Right lobe of liver (tissue), 6 donors: ENCODE measurements at regions not wholly inside any gene's neighbourhood (a gene's known extent, or its start where the extent isn't known, plus 50 kb on each side); places are given as distances from the start of the nearest gene placed in this dataset.

Source experiments
- ATAC-seq, 4 donors: fragments of 200-7000 bp; cut with Tn5 transposase; one replicate each; pipeline ENCODE4 v1.9.1; 2020; ENCODE audit warnings: mild to moderate bottlenecking in 4 of 4, moderate library complexity in 4 of 4
- DNase-seq, 3 donors: peaks; one replicate each; pipeline ENCODE4 v3.0.0-alpha.2; 2020
- H3K27ac ChIP-seq, 3 donors: fragments of 200-600 bp; one replicate each; pipeline ENCODE4 v1.8.0; 2022
- H3K27me3 ChIP-seq, 2 donors: fragments of 200-600 bp; one replicate each; pipeline ENCODE4 v1.8.0; 2022
- H3K36me3 ChIP-seq, 4 donors: fragments of 200-600 bp; sonication (generic) in 1 of 4; one replicate each; pipeline versions ENCODE4 v1.5.1 to v1.8.0; 2017 to 2022; ENCODE audit warnings: control low read depth in 1 of 4
- H3K4me1 ChIP-seq, 4 donors: fragments of 200-600 bp; sonication (generic) in 1 of 4; one replicate each; pipeline versions ENCODE4 v1.5.1 to v1.8.0; 2017 to 2022; ENCODE audit warnings: control low read depth in 1 of 4
- H3K4me3 ChIP-seq, 3 donors: fragments of 200-600 bp; one replicate each; pipeline ENCODE4 v1.8.0; 2022
- H3K9me3 ChIP-seq, 4 donors: fragments of 200-600 bp; sonication (generic) in 1 of 4; one replicate each; pipeline versions ENCODE4 v1.5.1 to v1.8.0; 2017 to 2022; ENCODE audit warnings: control low read depth in 1 of 4
- CTCF ChIP-seq, 4 donors: fragments of 200-600 bp in 3 of 4; fragments of 450-650 bp in 1 of 4; IDR thresholded peaks; one replicate each; pipeline versions ENCODE4 v1.5.1 to v1.8.0; 2016 to 2022; ENCODE audit warnings: antibody characterized with exemption in 4 of 4, mild to moderate bottlenecking in 2 of 4
- POLR2A ChIP-seq: fragments of 450-650 bp; IDR thresholded peaks from one replicate; pipeline ENCODE4 v1.6.1; 2017; ENCODE audit warnings: antibody characterized with exemption, mild to moderate bottlenecking
- WGBS: methylation state at CpG from one replicate; pipeline ENCODE4 v1.1.6; 2018; ENCODE audit warnings: low coverage, low lambda C conversion rate; ENCODE audit not compliant: insufficient coverage; ENCODE audit errors: missing lambda C conversion rate; 5-methylcytosine and 5-hydroxymethylcytosine counted together
- intact Hi-C, 2 donors: fragments of 100-400 bp; cut with DNase I; formaldehyde crosslinking; loops; one replicate each; pipeline versions ENCODE4 v1.11.2 to v1.14.1; 2022
- donor health status: DM: no; HTN: yes; CAD: no.
- donor health status: DM: no; HTN: no; CAD: no.
- donor health status: DM: no; HTN: no; CAD: no.
- donor health status: DM: no; HTN: yes; CAD: no.
- donor health status: DM: no; HTN: yes; CAD: no.

DNA sequence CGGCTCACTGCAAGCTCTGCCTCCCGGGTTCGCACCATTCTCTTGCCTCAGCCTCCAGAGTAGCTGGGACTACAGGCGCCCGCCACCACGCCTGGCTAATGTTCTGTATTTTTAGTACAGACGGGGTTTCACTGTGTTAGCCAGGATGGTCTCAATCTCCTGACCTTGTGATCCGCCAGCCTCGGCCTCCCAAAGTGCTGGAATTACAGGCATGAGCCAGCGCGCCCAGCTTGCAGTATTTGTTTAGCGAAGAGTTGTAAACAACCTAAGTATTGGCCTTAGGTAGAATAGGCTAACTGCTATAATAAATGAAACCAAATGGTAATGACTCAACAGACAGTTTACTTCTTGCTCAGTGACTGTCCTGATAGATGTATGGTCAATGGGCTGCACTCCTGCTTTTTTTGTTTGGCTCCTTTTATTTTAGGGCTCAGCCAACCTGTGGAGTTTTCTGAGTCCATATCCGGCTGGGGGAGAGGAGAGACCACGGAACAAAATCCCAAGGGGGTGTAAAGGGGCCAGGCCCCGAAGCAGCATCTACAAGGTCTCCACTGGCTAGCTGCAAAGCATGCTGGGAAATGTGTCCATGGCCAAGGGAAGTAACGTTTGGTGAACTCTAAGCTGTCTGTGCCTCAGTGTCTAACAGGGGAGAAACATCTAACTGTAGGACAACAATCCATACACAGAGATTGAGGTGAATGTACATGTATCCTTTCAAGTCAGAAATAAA lies 841.0 kb upstream of the ID2 start:
- no peaks in the 10 kb centered on the region for H3K4me1 ChIP-seq
- DNase-seq (no peak), ATAC-seq (no peak)
- TF ChIP-seq POLR2A (no peak), CTCF (IDR thresholded peaks at IDR 0.05) (no peak)
- H3K36me3 ChIP-seq: no peaks in the 10 kb centered on the region
- H3K27me3 ChIP-seq: no peaks in the 10 kb centered on the region
- H3K27ac ChIP-seq: no peak overlapping the region
- no peak overlapping the region for H3K4me3 ChIP-seq
- 89% methylated on average over 11 of the region's 16 CpGs for WGBS
- no peaks in the 10 kb centered on the region for H3K9me3 ChIP-seq
- intact Hi-C loops: no loop called here

DNA sequence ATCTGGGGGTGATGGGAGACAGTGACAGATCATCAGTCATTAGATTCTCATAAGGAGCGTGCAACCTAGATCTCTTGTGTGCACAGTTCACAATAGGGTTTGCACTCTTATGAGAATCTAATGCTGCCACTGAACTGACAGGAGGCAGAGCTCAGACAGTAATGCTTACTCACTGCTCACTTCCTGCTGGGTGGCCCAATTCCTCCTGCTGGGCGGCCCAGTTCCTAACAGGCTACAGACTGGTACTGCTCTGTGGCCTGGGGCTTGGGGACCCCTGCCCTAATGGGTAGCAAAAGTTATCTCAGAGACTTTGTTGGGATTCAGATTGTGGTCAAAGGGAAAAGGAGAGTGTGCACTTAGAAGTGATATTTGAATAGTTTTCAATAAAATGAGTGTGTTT lies 840.1 kb upstream of the ID2 start:
- WGBS: 56% methylated on average over 2 of the region's 2 CpGs

DNA sequence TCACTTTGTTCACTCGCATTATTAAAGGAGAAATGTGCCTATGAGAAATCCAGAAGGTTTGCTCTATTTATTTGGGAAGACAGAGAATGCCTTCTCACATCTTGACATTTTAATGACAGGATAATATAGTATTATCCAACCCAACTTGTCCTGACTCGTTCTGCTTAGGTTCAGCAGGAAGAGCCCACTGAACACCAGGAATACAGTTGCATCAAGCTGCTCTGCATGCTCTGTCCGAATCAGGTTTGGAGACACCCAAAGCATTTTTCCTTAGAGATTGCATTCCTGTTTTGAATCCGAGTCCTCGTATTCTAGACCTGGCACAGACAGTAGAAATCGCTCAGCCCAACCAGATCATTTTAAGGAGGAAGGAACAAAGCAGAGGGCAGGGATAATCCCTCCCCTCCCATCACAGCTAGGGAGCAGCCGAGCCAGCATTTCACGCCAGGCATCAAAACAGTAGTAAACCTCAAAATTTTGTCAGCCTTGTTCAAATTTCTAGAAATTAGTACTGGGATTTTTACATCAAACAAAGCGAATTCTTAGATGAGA lies 837.4 kb upstream of the ID2 start:
- ATAC-seq: no peak
- no peak for TF ChIP-seq CTCF (IDR thresholded peaks at IDR 0.05)
- TF ChIP-seq POLR2A: no peak
- Histone ChIP-seq H3K36me3 (no peaks in the 10 kb centered on the region), H3K9me3 (no peaks in the 10 kb centered on the region), H3K27ac (no peak overlapping the region), H3K27me3 (no peaks in the 10 kb centered on the region), H3K4me3 (no peak overlapping the region), H3K4me1 (no peaks in the 10 kb centered on the region)
- intact Hi-C loops: no loop called here
- 64% methylated on average over 9 of the region's 9 CpGs for WGBS
- no peak for DNase-seq

More for the DNA sequence above, 840.1 kb upstream of the ID2 start:
- TF ChIP-seq CTCF (IDR thresholded peaks at IDR 0.05) (no peak), POLR2A (no peak)
- ATAC-seq (no peak), DNase-seq (no peak)
- intact Hi-C loops: no loop called here
- Histone ChIP-seq H3K27me3 (no peaks in the 10 kb centered on the region), H3K9me3 (no peaks in the 10 kb centered on the region), H3K4me3 (no peak overlapping the region), H3K36me3 (no peaks in the 10 kb centered on the region), H3K4me1 (no peaks in the 10 kb centered on the region), H3K27ac (no peak overlapping the region)

GRCh38 chr2:7845332-7845731 lies 836.5 kb upstream of the ID2 start:
- no peak for ATAC-seq
- H3K36me3 ChIP-seq: no peaks in the 10 kb centered on the region
- H3K4me1 ChIP-seq: no peaks in the 10 kb centered on the region
- no peak for TF ChIP-seq CTCF (IDR thresholded peaks at IDR 0.05)
- no peak for TF ChIP-seq POLR2A
- 48% methylated on average over 2 of the region's 2 CpGs for WGBS
- intact Hi-C loops: no loop called here
- no peaks in the 10 kb centered on the region for H3K9me3 ChIP-seq
- no peak for DNase-seq
- no peak overlapping the region for H3K4me3 ChIP-seq
- no peak overlapping the region for H3K27ac ChIP-seq
- H3K27me3 ChIP-seq: no peaks in the 10 kb centered on the region
